Uterus (tissue), 3 donors: ENCODE measurements at regions not wholly inside any gene's neighbourhood (a gene's known extent, or its start where the extent isn't known, plus 50 kb on each side); places are given as distances from the start of the nearest gene placed in this dataset.

Source experiments
- DNase-seq, 2 donors: peaks; one replicate each; pipeline ENCODE4 v3.0.0-alpha.2; 2019 to 2020
- H3K27ac ChIP-seq, 2 donors: fragments of 200-600 bp; sonication (generic); 1 replicate in 1 of 2; 2 replicates in 1 of 2; pipeline ENCODE4 v1.5.1; 2016 to 2018
- H3K27me3 ChIP-seq, 2 donors: fragments of 200-600 bp; sonication (generic); one replicate each; pipeline ENCODE4 v1.5.1; 2018 to 2019; ENCODE audit warnings: control low read depth in 1 of 2
- H3K36me3 ChIP-seq, 2 donors: fragments of 200-600 bp; sonication (generic); one replicate each; pipeline ENCODE4 v1.5.1; 2019; ENCODE audit warnings: control low read depth in 1 of 2
- H3K4me1 ChIP-seq, 2 donors: fragments of 200-600 bp; sonication (generic); one replicate each; pipeline ENCODE4 v1.5.1; 2018 to 2019; ENCODE audit warnings: control low read depth in 1 of 2
- H3K4me3 ChIP-seq, 2 donors: fragments of 200-600 bp; sonication (generic); 1 replicate in 1 of 2; 2 replicates in 1 of 2; pipeline ENCODE4 v1.5.1; 2018 to 2019; ENCODE audit warnings: mild to moderate bottlenecking in 1 of 2
- H3K9me3 ChIP-seq, 2 donors: fragments of 200-600 bp; sonication (generic); one replicate each; pipeline ENCODE4 v1.5.1; 2019; ENCODE audit warnings: control low read depth in 1 of 2
- POLR2A ChIP-seq, 2 donors: fragments of 450-650 bp; IDR thresholded peaks; one replicate each; pipeline ENCODE4 v1.6.1; 2016; ENCODE audit warnings: antibody characterized with exemption in 2 of 2, mild to moderate bottlenecking in 1 of 2, moderate library complexity in 1 of 2
- intact Hi-C: fragments of 100-400 bp; cut with DNase I; formaldehyde crosslinking; loops from one replicate; pipeline ENCODE4 v1.15.1; 2023; ENCODE audit warnings: low total_unique reads
- TF ChIP-seq, protein P1 (sequence below), 4 experiments: fragments of 200-600 bp in 2 of 4; fragments of 450-650 bp in 2 of 4; sonication (generic) in 2 of 4; IDR thresholded peaks; one replicate each; pipeline ENCODE4 v1.5.1; 2016 to 2019; ENCODE audit warnings: antibody characterized with exemption in 4 of 4, mild to moderate bottlenecking in 2 of 4, moderate library complexity in 1 of 4
- donor health status: DM: yes; HTN: yes; CAD: no.

DNA sequence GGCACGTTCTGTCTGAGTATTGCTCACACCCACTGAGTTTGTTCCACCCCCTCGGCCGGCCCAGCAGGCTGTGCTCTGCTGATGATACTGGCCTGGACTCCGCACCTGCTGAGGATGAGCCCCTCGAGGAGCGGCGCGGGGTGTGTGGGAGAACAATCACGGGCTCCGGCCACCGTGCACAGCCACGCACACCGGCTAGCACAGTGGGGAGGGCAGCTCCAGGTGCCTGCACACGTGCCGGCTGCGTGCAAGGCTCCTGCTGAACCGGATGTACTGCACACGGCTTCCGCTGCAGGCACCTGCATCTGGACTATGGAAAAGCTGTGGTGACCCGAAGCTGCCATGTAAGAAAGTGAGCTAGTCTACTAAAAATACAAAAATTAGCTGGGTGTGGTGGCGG, 485.2 kb upstream of the CDH9 start:
- H3K4me3 ChIP-seq: no peak overlapping the region
- H3K4me1 ChIP-seq: no peaks in the 10 kb centered on the region
- no peak overlapping the region for H3K27ac ChIP-seq
- TF ChIP-seq, protein P1, sequence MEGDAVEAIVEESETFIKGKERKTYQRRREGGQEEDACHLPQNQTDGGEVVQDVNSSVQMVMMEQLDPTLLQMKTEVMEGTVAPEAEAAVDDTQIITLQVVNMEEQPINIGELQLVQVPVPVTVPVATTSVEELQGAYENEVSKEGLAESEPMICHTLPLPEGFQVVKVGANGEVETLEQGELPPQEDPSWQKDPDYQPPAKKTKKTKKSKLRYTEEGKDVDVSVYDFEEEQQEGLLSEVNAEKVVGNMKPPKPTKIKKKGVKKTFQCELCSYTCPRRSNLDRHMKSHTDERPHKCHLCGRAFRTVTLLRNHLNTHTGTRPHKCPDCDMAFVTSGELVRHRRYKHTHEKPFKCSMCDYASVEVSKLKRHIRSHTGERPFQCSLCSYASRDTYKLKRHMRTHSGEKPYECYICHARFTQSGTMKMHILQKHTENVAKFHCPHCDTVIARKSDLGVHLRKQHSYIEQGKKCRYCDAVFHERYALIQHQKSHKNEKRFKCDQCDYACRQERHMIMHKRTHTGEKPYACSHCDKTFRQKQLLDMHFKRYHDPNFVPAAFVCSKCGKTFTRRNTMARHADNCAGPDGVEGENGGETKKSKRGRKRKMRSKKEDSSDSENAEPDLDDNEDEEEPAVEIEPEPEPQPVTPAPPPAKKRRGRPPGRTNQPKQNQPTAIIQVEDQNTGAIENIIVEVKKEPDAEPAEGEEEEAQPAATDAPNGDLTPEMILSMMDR (IDR thresholded peaks at IDR 0.05): no peak
- no peak for TF ChIP-seq POLR2A (IDR thresholded peaks at IDR 0.05)
- H3K36me3 ChIP-seq: no peaks in the 10 kb centered on the region
- DNase-seq: no peak
- no peaks in the 10 kb centered on the region for H3K9me3 ChIP-seq
- H3K27me3 ChIP-seq: no peaks in the 10 kb centered on the region
- intact Hi-C loops: no loop called here

DNA sequence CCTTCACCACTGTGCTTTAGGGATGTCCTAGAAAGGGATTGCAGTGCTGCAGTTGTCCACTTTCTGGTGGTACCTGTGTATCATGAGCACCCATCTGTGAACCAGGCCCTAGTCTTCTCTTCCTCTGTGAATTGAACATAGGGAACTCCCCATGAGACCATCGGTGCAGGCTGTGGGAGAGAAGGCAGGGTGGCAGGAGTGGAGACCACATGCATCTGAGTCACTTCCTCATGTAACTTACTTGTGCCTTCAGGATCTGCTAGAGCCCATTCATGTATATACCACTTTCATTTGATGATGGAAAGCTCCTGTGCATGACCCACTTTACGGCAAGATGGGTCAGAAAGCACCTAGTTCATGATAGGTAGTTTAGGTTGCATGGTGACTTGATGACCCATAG, 478.1 kb upstream of the CDH9 start:
- no peaks in the 10 kb centered on the region for H3K27me3 ChIP-seq
- no peak overlapping the region for H3K4me3 ChIP-seq
- no peaks in the 10 kb centered on the region for H3K4me1 ChIP-seq
- H3K27ac ChIP-seq: no peak overlapping the region
- TF ChIP-seq, protein P1 (IDR thresholded peaks at IDR 0.05): no peak
- no peak for TF ChIP-seq POLR2A (IDR thresholded peaks at IDR 0.05)
- no peaks in the 10 kb centered on the region for H3K9me3 ChIP-seq
- intact Hi-C loops: no loop called here
- H3K36me3 ChIP-seq: no peaks in the 10 kb centered on the region
- no peak for DNase-seq

DNA sequence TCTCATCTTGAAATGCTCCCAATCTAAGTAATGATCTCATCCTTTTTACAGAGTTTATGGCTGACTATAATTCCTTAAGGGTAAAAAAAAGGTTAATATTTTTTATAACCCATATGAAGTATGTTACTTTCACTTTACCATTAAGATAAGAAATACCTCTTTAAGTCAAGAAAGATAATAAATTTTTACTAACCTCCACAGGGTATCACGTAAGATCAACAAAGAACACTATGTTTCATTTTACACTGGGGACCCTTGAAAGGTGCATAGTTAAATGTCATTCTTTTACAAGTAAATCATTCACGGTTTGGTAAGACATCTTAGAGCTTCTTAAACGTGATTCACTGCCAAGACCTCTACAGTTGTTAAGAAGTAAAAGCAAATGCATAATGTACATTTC, 472.7 kb upstream of the CDH9 start:
- Histone ChIP-seq H3K27me3 (no peaks in the 10 kb centered on the region), H3K36me3 (no peaks in the 10 kb centered on the region), H3K9me3 (no peaks in the 10 kb centered on the region), H3K27ac (no peak overlapping the region), H3K4me3 (no peak overlapping the region), H3K4me1 (no peaks in the 10 kb centered on the region)
- intact Hi-C loops: no loop called here
- DNase-seq: no peak
- no peak for TF ChIP-seq POLR2A (IDR thresholded peaks at IDR 0.05)
- TF ChIP-seq, protein P1 (IDR thresholded peaks at IDR 0.05): no peak

DNA sequence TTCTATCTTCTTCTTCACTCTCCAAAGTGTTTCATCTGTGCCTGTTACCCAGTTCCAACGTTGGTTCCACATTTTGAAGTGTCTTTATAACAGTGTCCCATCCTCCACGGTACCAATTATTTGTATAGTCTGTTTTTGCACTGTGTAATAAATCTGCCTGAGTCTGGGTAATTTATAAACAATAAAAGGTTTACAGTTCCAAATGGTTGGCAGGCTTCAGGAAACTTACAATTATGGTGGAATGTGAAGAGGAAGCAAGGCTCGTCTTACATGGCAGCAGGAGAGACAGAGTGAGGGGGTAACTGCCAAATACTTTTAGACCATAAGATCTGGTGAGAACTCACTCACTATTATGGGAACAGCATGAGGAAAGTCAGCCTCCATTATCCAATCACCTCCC, 465.4 kb upstream of the CDH9 start:
- Histone ChIP-seq H3K4me3 (no peak overlapping the region), H3K36me3 (no peaks in the 10 kb centered on the region), H3K27ac (no peak overlapping the region), H3K4me1 (no peaks in the 10 kb centered on the region), H3K27me3 (no peaks in the 10 kb centered on the region), H3K9me3 (no peaks in the 10 kb centered on the region)
- no peak for TF ChIP-seq POLR2A (IDR thresholded peaks at IDR 0.05)
- TF ChIP-seq, protein P1 (IDR thresholded peaks at IDR 0.05): no peak
- DNase-seq: no peak
- intact Hi-C loops: no loop called here

DNA sequence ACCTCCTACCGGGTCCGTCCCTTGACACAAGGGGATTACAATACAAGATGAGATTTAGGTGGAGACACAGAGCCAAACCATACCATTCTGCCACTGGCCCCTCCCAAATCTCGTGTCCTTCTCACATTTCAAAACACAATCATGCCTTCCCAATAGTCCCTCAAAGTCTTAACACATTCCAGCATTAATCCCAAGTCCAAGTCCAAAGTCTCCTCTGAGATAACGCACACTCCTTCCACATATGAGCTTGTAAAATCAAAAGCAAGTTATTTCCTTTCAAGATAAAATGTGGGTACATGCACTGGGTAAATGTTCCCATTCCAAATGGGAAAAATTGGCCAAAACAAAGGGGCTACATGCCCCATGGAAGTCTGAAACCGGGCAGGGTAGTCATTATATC, 463.9 kb upstream of the CDH9 start:
- no peak overlapping the region for H3K27ac ChIP-seq
- no peak for DNase-seq
- H3K9me3 ChIP-seq: no peaks in the 10 kb centered on the region
- intact Hi-C loops: no loop called here
- no peaks in the 10 kb centered on the region for H3K27me3 ChIP-seq
- TF ChIP-seq POLR2A (IDR thresholded peaks at IDR 0.05): no peak
- TF ChIP-seq, protein P1 (IDR thresholded peaks at IDR 0.05): no peak
- no peak overlapping the region for H3K4me3 ChIP-seq
- H3K36me3 ChIP-seq: no peaks in the 10 kb centered on the region
- no peaks in the 10 kb centered on the region for H3K4me1 ChIP-seq
